Neuronal stem cell (in vitro differentiated cells): ENCODE measurements at regions not wholly inside any gene's neighbourhood (a gene's known extent, or its start where the extent isn't known, plus 50 kb on each side); places are given as distances from the start of the nearest gene placed in this dataset.

Source experiments
- DNase-seq: peaks from one replicate; pipeline ENCODE4 v3.0.0-alpha.2; 2013; ENCODE audit warnings: low spot score
- H2AFZ ChIP-seq: one replicate; pipeline ENCODE4 v1.6.1; 2013; ENCODE audit warnings: mild to moderate bottlenecking, low read length, inconsistent platforms
- H2AK5ac ChIP-seq: 2 replicates; pipeline ENCODE4 v1.6.1; 2013; ENCODE audit warnings: low read depth, mild to moderate bottlenecking, inconsistent platforms, low read length, moderate library complexity, mixed read lengths
- H2BK120ac ChIP-seq: 2 replicates; pipeline ENCODE4 v1.6.1; 2013; ENCODE audit warnings: low read depth, mild to moderate bottlenecking, inconsistent platforms, low read length, moderate library complexity, mixed read lengths
- H2BK12ac ChIP-seq: one replicate; pipeline ENCODE4 v1.6.1; 2013; ENCODE audit warnings: low read length, inconsistent platforms
- H2BK15ac ChIP-seq: 2 replicates; pipeline ENCODE4 v1.6.1; 2013; ENCODE audit warnings: mild to moderate bottlenecking, low read length, inconsistent platforms, mixed read lengths
- H2BK5ac ChIP-seq: one replicate; pipeline ENCODE4 v1.6.1; 2013; ENCODE audit warnings: inconsistent platforms, mild to moderate bottlenecking, low read length, moderate library complexity
- H3K14ac ChIP-seq: one replicate; pipeline ENCODE4 v1.6.1; 2013; ENCODE audit warnings: low read length, inconsistent platforms
- H3K18ac ChIP-seq: 2 replicates; pipeline ENCODE4 v1.6.1; 2013; ENCODE audit warnings: low read length, inconsistent platforms
- H3K23ac ChIP-seq: 2 replicates; pipeline ENCODE4 v1.6.1; 2013; ENCODE audit warnings: low read depth, mild to moderate bottlenecking, mixed read lengths, low read length, inconsistent platforms; ENCODE audit not compliant: poor library complexity
- H3K27ac ChIP-seq: replicated peaks from 3 replicates; pipeline ENCODE4 v1.5.1; 2013; ENCODE audit warnings: low read length, inconsistent platforms
- H3K27me3 ChIP-seq, 3 experiments: 2 replicates each; pipeline ENCODE4 v1.6.1; 2013; ENCODE audit warnings: low read length in 3 of 3, mild to moderate bottlenecking in 2 of 3, inconsistent platforms in 1 of 3, low read depth in 1 of 3, mixed read lengths in 1 of 3, moderate library complexity in 1 of 3; ENCODE audit not compliant: control insufficient read depth in 3 of 3, insufficient read depth in 3 of 3
- H3K36me3 ChIP-seq, 2 donors: replicated peaks in 1 of 2; 2 replicates each; pipeline ENCODE4 v1.6.1; 2013; ENCODE audit warnings: low read length in 2 of 2; ENCODE audit not compliant: control insufficient read depth in 2 of 2, insufficient read depth in 2 of 2
- H3K4ac ChIP-seq: 2 replicates; pipeline ENCODE4 v1.6.1; 2013; ENCODE audit warnings: inconsistent platforms, mild to moderate bottlenecking, low read length, moderate library complexity
- H3K4me1 ChIP-seq, 2 donors: 1 replicate in 1 of 2; 2 replicates in 1 of 2; pipeline ENCODE4 v1.6.1; 2013; ENCODE audit warnings: low read length in 2 of 2, low read depth in 1 of 2; ENCODE audit not compliant: control insufficient read depth in 2 of 2, insufficient read depth in 1 of 2
- H3K4me2 ChIP-seq: one replicate; pipeline ENCODE4 v1.6.1; 2013; ENCODE audit warnings: mild to moderate bottlenecking, low read length, inconsistent platforms; ENCODE audit not compliant: insufficient read depth, poor library complexity, severe bottlenecking
- H3K4me3 ChIP-seq, 2 donors: 2 replicates each; pipeline ENCODE4 v1.5.1; 2013; ENCODE audit warnings: low read length in 2 of 2, mild to moderate bottlenecking in 2 of 2, inconsistent platforms in 1 of 2, moderate library complexity in 1 of 2
- H3K79me1 ChIP-seq: one replicate; pipeline ENCODE4 v1.6.1; 2013; ENCODE audit warnings: low read depth, mild to moderate bottlenecking, inconsistent platforms, low read length, moderate library complexity
- H3K9ac ChIP-seq: one replicate; pipeline ENCODE4 v1.6.1; 2013; ENCODE audit warnings: mild to moderate bottlenecking, low read depth, low read length, inconsistent platforms; ENCODE audit not compliant: poor library complexity
- H3K9me3 ChIP-seq, 2 donors: replicated peaks in 1 of 2; 2 replicates each; pipeline versions ENCODE3 to v1.6.1; 2013; ENCODE audit warnings: low read length in 2 of 2, mild to moderate bottlenecking in 2 of 2, inconsistent platforms in 1 of 2, low read depth in 1 of 2, mixed read lengths in 1 of 2, moderate library complexity in 1 of 2; ENCODE audit not compliant: control insufficient read depth in 2 of 2, insufficient read depth in 1 of 2
- H4K8ac ChIP-seq: one replicate; pipeline ENCODE4 v1.6.1; 2013; ENCODE audit warnings: low read depth, mild to moderate bottlenecking, inconsistent platforms, low read length, moderate library complexity
- H4K91ac ChIP-seq: one replicate; pipeline ENCODE4 v1.6.1; 2013; ENCODE audit warnings: low read length, low read depth, mild to moderate bottlenecking, inconsistent platforms; ENCODE audit not compliant: poor library complexity
- WGBS, 2 donors: extraction: QIAGEN DNeasy Blood & Tissue Kit; methylation state at CpG; one replicate each; pipeline ENCODE4 v1.1.7; 2013; ENCODE audit warnings: missing lambda C conversion rate in 2 of 2, mixed read lengths in 1 of 2; ENCODE audit not compliant: insufficient read length in 2 of 2, insufficient replicate concordance in 1 of 2; ENCODE audit errors: extremely low coverage in 2 of 2; 5-methylcytosine and 5-hydroxymethylcytosine counted together

GRCh38 chr14:101226603-101227425 lies 323.3 kb upstream of the RTL1 start:
- Histone ChIP-seq H3K4ac (peak overlapping the region; percentile 29), H2AFZ (no peak overlapping the region), H3K4me3 (no peak overlapping the region), H3K23ac (no peak overlapping the region), H3K9me3 (no peaks in the 10 kb centered on the region), H3K4me1 (peaks cover 30 to 45% of the 10 kb centered on the region in 2 donors), H2BK120ac (no peak overlapping the region), H2BK12ac (peak overlapping the region; percentile 80), H3K9ac (peak overlapping the region; percentile 40), H3K27me3 (no peaks in the 10 kb centered on the region), H3K4me2 (no peak overlapping the region), H3K14ac (no peak overlapping the region), H2AK5ac (peak overlapping the region; percentile 88), H3K79me1 (no peaks in the 10 kb centered on the region), H2BK5ac (peak overlapping the region; percentile 39), H3K36me3 (no peaks in the 10 kb centered on the region), H4K91ac (peak overlapping the region; percentile 7), H2BK15ac (peak overlapping the region; percentile 90), H4K8ac (peak overlapping the region; percentile 52), H3K18ac (peak overlapping the region; percentile 57), H3K27ac (no peak overlapping the region)
- no CpG with 5 or more reads among the region's 27 CpGs for WGBS, 2 donors
- no peak for DNase-seq

DNA sequence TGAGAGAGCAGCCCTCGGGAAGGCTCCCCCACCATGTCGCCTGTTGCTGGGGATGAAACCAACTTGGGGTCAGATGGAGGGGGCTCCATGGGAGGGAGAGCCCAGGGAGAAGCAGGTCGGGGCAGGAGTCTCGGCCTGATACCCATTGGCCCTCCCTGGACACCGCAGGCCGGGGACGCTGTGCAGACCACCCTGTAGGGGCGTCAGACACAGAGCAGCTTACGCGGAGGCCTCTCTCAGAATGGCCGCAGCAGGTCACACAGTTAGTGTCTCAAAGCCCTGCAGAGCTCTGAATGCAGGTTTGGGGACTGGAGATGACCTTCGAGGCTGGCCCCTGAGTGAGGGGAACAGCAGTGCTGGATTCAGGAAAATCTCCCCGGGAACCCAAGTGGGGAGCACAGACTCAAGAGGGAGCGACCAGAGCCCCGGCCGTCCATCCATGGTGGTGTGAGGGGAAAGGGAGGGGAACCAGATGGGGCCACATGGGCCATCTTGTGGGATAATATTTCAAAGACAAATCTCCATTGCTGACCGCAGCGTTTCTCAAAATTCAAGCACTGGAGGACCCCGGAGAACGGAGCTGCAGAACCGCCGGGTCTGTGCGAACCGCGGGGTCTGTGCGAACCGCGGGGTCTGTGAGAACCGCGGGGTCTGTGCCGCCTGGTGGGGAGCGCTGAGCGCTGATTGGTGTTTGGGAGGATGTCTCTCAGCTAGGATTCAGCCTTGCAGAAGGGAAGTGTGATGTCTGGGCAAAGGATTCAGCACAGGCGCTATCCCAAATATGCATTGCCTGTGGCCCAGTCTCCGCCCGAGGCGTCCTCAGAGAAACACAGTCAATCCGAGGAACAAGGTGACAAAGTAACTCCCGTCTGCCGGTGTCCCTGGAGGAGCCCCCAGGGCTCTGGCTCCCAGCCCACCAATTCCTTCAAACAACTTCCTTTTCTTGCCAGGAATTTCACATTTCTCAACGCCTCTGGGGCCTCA lies 324.4 kb upstream of the RTL1 start:
- Histone ChIP-seq H2BK12ac (no peak overlapping the region), H3K4me3 (no peak overlapping the region), H3K4ac (no peak overlapping the region), H3K23ac (no peak overlapping the region), H4K8ac (no peak overlapping the region), H2BK5ac (no peak overlapping the region), H3K36me3 (no peaks in the 10 kb centered on the region), H3K4me1 (peaks cover 26 to 36% of the 10 kb centered on the region in 2 donors), H3K9me3 (no peaks in the 10 kb centered on the region), H3K18ac (peak overlapping the region; percentile 50), H2BK15ac (peak overlapping the region; percentile 90), H4K91ac (no peak overlapping the region), H3K14ac (no peak overlapping the region), H2BK120ac (no peak overlapping the region), H3K27me3 (no peaks in the 10 kb centered on the region), H3K27ac (no peak overlapping the region), H3K4me2 (no peak overlapping the region), H3K79me1 (no peaks in the 10 kb centered on the region), H3K9ac (no peak overlapping the region), H2AFZ (no peak overlapping the region), H2AK5ac (peak overlapping the region; percentile 88)
- WGBS, 2 donors, result no CpG with 5 or more reads among the region's 41 CpGs
- no peak for DNase-seq

DNA sequence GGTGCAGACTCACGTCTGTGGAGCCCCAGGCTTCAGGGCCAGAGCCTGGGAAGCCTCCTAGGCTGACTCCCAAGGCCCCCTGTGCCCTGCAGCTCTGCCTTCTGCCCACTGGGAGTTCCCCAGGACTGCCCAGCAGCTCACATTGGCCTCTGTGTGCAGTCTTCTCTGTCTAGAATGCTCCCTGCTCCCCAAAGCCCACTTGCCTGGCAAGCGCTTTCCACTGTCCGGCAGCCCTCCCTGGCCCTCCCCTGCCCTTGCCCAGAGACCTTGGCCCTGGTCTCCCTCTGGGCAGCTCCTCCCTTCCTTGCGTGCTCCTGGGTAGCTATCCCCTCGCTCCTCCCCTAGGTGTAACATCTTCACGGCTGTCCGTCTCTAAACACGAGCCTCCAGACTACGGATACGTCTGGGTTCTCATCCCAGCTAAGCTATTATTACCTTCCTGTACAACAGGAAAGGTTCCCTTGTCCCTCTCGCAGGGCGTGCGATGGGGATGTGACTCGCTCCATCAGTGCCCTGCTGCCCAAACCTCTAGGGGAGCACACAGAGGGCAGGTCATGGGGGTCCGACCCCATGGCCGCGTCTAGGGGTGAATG lies 325.5 kb upstream of the RTL1 start:
- Histone ChIP-seq H3K4me2 (no peak overlapping the region), H3K27ac (no peak overlapping the region), H2BK5ac (no peak overlapping the region), H2BK15ac (peak overlapping the region; percentile 68), H2BK12ac (peak overlapping the region; percentile 59), H2AFZ (no peak overlapping the region), H4K8ac (no peak overlapping the region), H3K9me3 (no peaks in the 10 kb centered on the region), H4K91ac (no peak overlapping the region), H3K23ac (no peak overlapping the region), H3K79me1 (no peaks in the 10 kb centered on the region), H3K9ac (no peak overlapping the region), H2AK5ac (peak overlapping the region; percentile 12), H3K4me3 (no peak overlapping the region), H3K36me3 (no peaks in the 10 kb centered on the region), H3K27me3 (no peaks in the 10 kb centered on the region), H3K4ac (no peak overlapping the region), H3K18ac (peak overlapping the region; percentile 55), H3K14ac (no peak overlapping the region), H2BK120ac (no peak overlapping the region), H3K4me1 (peaks cover 24 to 38% of the 10 kb centered on the region in 2 donors)
- no CpG with 5 or more reads among the region's 17 CpGs for WGBS, 2 donors
- no peak for DNase-seq
